HCT116 (cell line): ENCODE measurements at regions not wholly inside any gene's neighbourhood (a gene's known extent, or its start where the extent isn't known, plus 50 kb on each side); places are given as distances from the start of the nearest gene placed in this dataset.

ENCODE experiments used
- ATAC-seq: fragments of 200-7000 bp; cut with Tn5 transposase; 2 replicates; pipeline ENCODE4 v1.9.1; 2020; ENCODE audit warnings: mild to moderate bottlenecking, moderate library complexity
- BruUV-seq: library from RNA; stranded (reverse); fragments of 400-500 nt; replicated peaks from 2 replicates; lab custom pipeline; 2021; lab: Mats Ljungman, UMichigan
- CTCF ChIA-PET: fragments of 300-600 bp; sonication (Branson Sonifier 250); formaldehyde crosslinking; loops from one replicate; lab custom pipeline; 2021; ENCODE audit warnings: antibody characterized with exemption; lab: Charles Lee
- POLR2A ChIA-PET: fragments of 300-600, 350-600 bp; sonication (Branson Sonifier 250); formaldehyde crosslinking; loops from one replicate; lab custom pipeline; 2021; ENCODE audit warnings: antibody characterized with exemption; lab: Charles Lee
- RAD21 ChIA-PET, 2 experiments: fragments of 300-600 bp; sonication (Branson Sonifier 250); formaldehyde crosslinking; loops; one replicate each; lab custom pipeline; 2023; ENCODE audit warnings: low total read pairs in 2 of 2; ENCODE audit not compliant: uncharacterized antibody in 2 of 2, unreplicated experiment in 2 of 2, low non-redundant PET in 1 of 2; lab: Charles Lee
- DNase-seq: peaks from one replicate; pipeline ENCODE4 v3.0.0-alpha.2; 2010; ENCODE audit warnings: low read depth, low spot score
- H2AFZ ChIP-seq: fragments of 200-600 bp; shearing (Covaris generic), sonication (generic); 2 replicates; pipeline ENCODE4 v1.6.1; 2017; ENCODE audit warnings: low read depth, mixed run types, mixed read lengths, antibody characterized with exemption, low read length; ENCODE audit not compliant: poor library complexity, severe bottlenecking
- H3K27ac ChIP-seq: 2 replicates; pipeline ENCODE4 v1.5.1; 2012; ENCODE audit warnings: low read depth, low read length
- H3K27me3 ChIP-seq: fragments of 200-600 bp; sonication (generic); 2 replicates; pipeline ENCODE4 v1.6.1; 2016; ENCODE audit warnings: mixed run types, low read length, mixed read lengths; ENCODE audit not compliant: insufficient read depth
- H3K36me3 ChIP-seq, 2 experiments: fragments of 200-500 bp in 1 of 2; fragments of 200-600 bp in 1 of 2; sonication (Bioruptor generic) in 1 of 2; sonication (generic) in 1 of 2; 2 replicates each; pipeline versions ENCODE4 v1.5.1 to v1.6.1; 2014 to 2016; ENCODE audit warnings: low read length in 2 of 2, inconsistent platforms in 1 of 2, mixed read lengths in 1 of 2, mixed run types in 1 of 2; ENCODE audit not compliant: insufficient read depth in 2 of 2, control insufficient read depth in 1 of 2
- H3K4me1 ChIP-seq, 2 experiments: fragments of 200-600 bp in 1 of 2; sonication (generic) in 1 of 2; 2 replicates each; pipeline versions ENCODE4 v1.5.1 to v1.6.1; 2012 to 2017; ENCODE audit warnings: low read length in 2 of 2, inconsistent platforms in 1 of 2, mild to moderate bottlenecking in 1 of 2, mixed read lengths in 1 of 2, mixed run types in 1 of 2, moderate library complexity in 1 of 2; ENCODE audit not compliant: insufficient read depth in 2 of 2, control insufficient read depth in 1 of 2
- H3K4me2 ChIP-seq: fragments of 200-600 bp; sonication (generic); 2 replicates; pipeline ENCODE4 v1.6.1; 2017; ENCODE audit warnings: mixed run types, low read length, mixed read lengths
- H3K4me3 ChIP-seq, 2 experiments: fragments of 200-600 bp in 1 of 2; sonication (generic) in 1 of 2; replicated peaks in 1 of 2; 2 replicates each; pipeline ENCODE4 v1.5.1; 2011 to 2016; ENCODE audit warnings: low read length in 2 of 2, control low read depth in 1 of 2, low read depth in 1 of 2, mild to moderate bottlenecking in 1 of 2, mixed read lengths in 1 of 2, mixed run types in 1 of 2
- H3K79me2 ChIP-seq: fragments of 200-600 bp; sonication (generic); 2 replicates; pipeline ENCODE4 v1.6.1; 2017; ENCODE audit warnings: mild to moderate bottlenecking, mixed run types, low read length, moderate library complexity, mixed read lengths; ENCODE audit not compliant: insufficient read depth
- H3K9ac ChIP-seq: fragments of 200-600 bp; sonication (generic); 2 replicates; pipeline ENCODE4 v1.6.1; 2016; ENCODE audit warnings: low read length, mixed read lengths
- H3K9me2 ChIP-seq: fragments of 200-600 bp; sonication (generic), shearing (Covaris generic); 2 replicates; pipeline ENCODE4 v1.6.1; 2017; ENCODE audit warnings: mixed run types, mild to moderate bottlenecking, moderate library complexity; ENCODE audit not compliant: insufficient read depth
- H3K9me3 ChIP-seq, 2 experiments: fragments of 200-500 bp in 1 of 2; fragments of 200-600 bp in 1 of 2; sonication (Bioruptor generic) in 1 of 2; sonication (generic) in 1 of 2; 2 replicates each; pipeline ENCODE4 v1.6.1; 2014 to 2017; ENCODE audit warnings: low read length in 2 of 2, mixed read lengths in 2 of 2, inconsistent platforms in 1 of 2, low read depth in 1 of 2, mild to moderate bottlenecking in 1 of 2, mixed run types in 1 of 2, moderate library complexity in 1 of 2; ENCODE audit not compliant: control insufficient read depth in 1 of 2, insufficient read depth in 1 of 2
- H4K20me1 ChIP-seq: fragments of 200-600 bp; sonication (generic), shearing (Covaris generic); 2 replicates; pipeline ENCODE4 v1.6.1; 2017; ENCODE audit warnings: mixed run types, mild to moderate bottlenecking, moderate library complexity; ENCODE audit not compliant: insufficient read depth
- CBX3 ChIP-seq: IDR thresholded peaks from 2 replicates; pipeline ENCODE4 v1.6.1; 2012; ENCODE audit warnings: low read depth
- CEBPB ChIP-seq: IDR thresholded peaks from 2 replicates; pipeline ENCODE4 v1.6.1; 2012; ENCODE audit warnings: low read depth
- EGR1 ChIP-seq: IDR thresholded peaks from 2 replicates; pipeline ENCODE4 v1.6.1; 2012; ENCODE audit warnings: low read depth
- FOSL1 ChIP-seq: IDR thresholded peaks from 2 replicates; pipeline ENCODE4 v1.6.1; 2012; ENCODE audit warnings: low read depth
- MAX ChIP-seq: IDR thresholded peaks from 2 replicates; pipeline ENCODE4 v1.6.1; 2012
- REST ChIP-seq: IDR thresholded peaks from 2 replicates; pipeline ENCODE4 v1.6.1; 2012; ENCODE audit warnings: low read depth
- YY1 ChIP-seq: IDR thresholded peaks from 2 replicates; pipeline ENCODE4 v1.6.1; 2011; ENCODE audit warnings: low read length, low read depth, moderate library complexity, mild to moderate bottlenecking; ENCODE audit not compliant: insufficient replicate concordance; ENCODE audit errors: extremely low read depth
- intact Hi-C: fragments of 100-400 bp; cut with micrococcal nuclease; formaldehyde crosslinking; loops from 2 replicates; pipeline ENCODE4 v1.10.0; 2022

GRCh38 chr11:104260456-104260855 lies 96.5 kb upstream of the PDGFD start:
- ChIA-PET RAD21 (no interaction called here), CTCF (interaction anchor here (1.0 kb wide), 1 partner anchor 1603 kb away, joined by 3 read pairs; no protein-coding TSS in a partner anchor)
- no TSS peak for BruUV-seq

More at GRCh38 chr11:104260456-104260855, 96.5 kb upstream of the PDGFD start:
- H4K20me1 ChIP-seq = no peaks in the 10 kb centered on the region
- no peak overlapping the region for H3K27ac ChIP-seq
- no peaks in the 10 kb centered on the region for H3K79me2 ChIP-seq
- no peak overlapping the region for H3K4me2 ChIP-seq
- H3K9me3 ChIP-seq = no peaks in the 10 kb centered on the region
- intact Hi-C loops = no loop called here
- ATAC-seq (no peak), DNase-seq (no peak)
- no peak overlapping the region for H2AFZ ChIP-seq
- H3K4me1 ChIP-seq = no peaks in the 10 kb centered on the region
- H3K9ac ChIP-seq = no peak overlapping the region
- H3K9me2 ChIP-seq = no peaks in the 10 kb centered on the region
- POLR2A ChIA-PET = no interaction called here
- no peaks in the 10 kb centered on the region for H3K36me3 ChIP-seq
- TF ChIP-seq FOSL1 (no peak), REST (no peak), MAX (no peak), EGR1 (no peak), CEBPB (no peak), YY1 (no peak), CBX3 (no peak)
- H3K4me3 ChIP-seq = no peak overlapping the region
- no peaks in the 10 kb centered on the region for H3K27me3 ChIP-seq
